ENCODE measurements at regions not wholly inside any gene's neighbourhood (a gene's known extent, or its start where the extent isn't known, plus 50 kb on each side); places are given as distances from the start of the nearest gene placed in this dataset.
A peak's percentile ranks its signal among the peaks of the same experiment; 100 is the strongest.

GRCh38 chr3:193791041-193792032, 198.3 kb downstream of the OPA1 start:
- no peak overlapping the region for H3K4me3 ChIP-seq (ENCODE audit: low read depth, low read length)
- ChIA-PET POLR2A (no interaction called here), CTCF (interaction anchor here (0.7 kb wide), 1 partner anchor 26 kb away, joined by 3 read pairs; no protein-coding TSS in a partner anchor)
- H3K9me3 ChIP-seq (ENCODE audit: control insufficient read depth, insufficient read depth, low read depth, low read length): no peaks in the 10 kb centered on the region
- H3K36me3 ChIP-seq (ENCODE audit: control insufficient read depth in 2 of 2, insufficient read depth in 1 of 2, low read length in 2 of 2): no peaks in the 10 kb centered on the region
- 0 out of 2 replicates have a peak, but pooled peaks have one; percentile 8 for TF ChIP-seq ZIC2 (tag by site-specific recombination; IDR thresholded peaks at IDR 0.05)
- no peak for TF ChIP-seq ZNF214 (tag by site-specific recombination; IDR thresholded peaks at IDR 0.05; ENCODE audit: borderline replicate concordance)
- H3K27ac ChIP-seq (ENCODE audit: extremely low read depth, low read depth, low read length): no peak overlapping the region
- H3K4me1 ChIP-seq (ENCODE audit: control insufficient read depth, insufficient read depth, low read length): no peaks in the 10 kb centered on the region

- Histone ChIP-seq H3K9me3 (ENCODE audit: control insufficient read depth, insufficient read depth, low read depth, low read length) (no peaks in the 10 kb centered on the region), H3K36me3 (ENCODE audit: control insufficient read depth in 2 of 2, insufficient read depth in 1 of 2, low read length in 2 of 2) (no peaks in the 10 kb centered on the region), H3K27ac (ENCODE audit: extremely low read depth, low read depth, low read length) (no peak overlapping the region), H3K4me3 (ENCODE audit: low read depth, low read length) (no peak overlapping the region), H3K4me1 (ENCODE audit: control insufficient read depth, insufficient read depth, low read length) (no peaks in the 10 kb centered on the region)
- ChIA-PET POLR2A (no interaction called here), CTCF (no interaction called here)
- TF ChIP-seq PRDM6 (tag by site-specific recombination; IDR thresholded peaks at IDR 0.05) (no peak), ZNF214 (tag by site-specific recombination; IDR thresholded peaks at IDR 0.05; ENCODE audit: borderline replicate concordance) (no peak), ZNF146 (tag by site-specific recombination; IDR thresholded peaks at IDR 0.05) (no peak), ZBTB6 (tag by site-specific recombination; IDR thresholded peaks at IDR 0.05) (no peak), GFI1B (tag by site-specific recombination; IDR thresholded peaks at IDR 0.05) (no peak), ZNF324 (tag by site-specific recombination; IDR thresholded peaks at IDR 0.05) (no peak), ZNF366 (tag by site-specific recombination; conservative IDR thresholded peaks at IDR 0.05) (no peak), PBX3 (CRISPR knock-in tag; IDR thresholded peaks at IDR 0.05) (no peak), ZNF132 (tag by site-specific recombination; IDR thresholded peaks at IDR 0.05; ENCODE audit: borderline replicate concordance) (no peak), ZNF404 (tag by site-specific recombination; IDR thresholded peaks at IDR 0.05) (no peak), ZNF341 (tag by site-specific recombination; IDR thresholded peaks at IDR 0.05; ENCODE audit: low read depth) (no peak), ZIC2 (tag by site-specific recombination; IDR thresholded peaks at IDR 0.05) (no peak), ZNF785 (tag by site-specific recombination; IDR thresholded peaks at IDR 0.05) (no peak), GLI4 (tag by site-specific recombination; IDR thresholded peaks at IDR 0.05) (no peak), ZNF76 (tag by site-specific recombination; IDR thresholded peaks at IDR 0.05; ENCODE audit: borderline replicate concordance, low read depth) (no peak), ZNF23 (tag by site-specific recombination; IDR thresholded peaks at IDR 0.05; ENCODE audit: borderline replicate concordance) (no peak), ZNF354C (tag by site-specific recombination; IDR thresholded peaks at IDR 0.05; ENCODE audit: borderline replicate concordance, low read depth) (no peak), KLF7 (tag by site-specific recombination; IDR thresholded peaks at IDR 0.05; ENCODE audit: borderline replicate concordance) (no peak), BCL6B (tag by site-specific recombination; IDR thresholded peaks at IDR 0.05) (no peak), ZNF830 (tag by site-specific recombination; IDR thresholded peaks at IDR 0.05; ENCODE audit: low read depth) (no peak)
Measured at GRCh38 chr3:193793123-193793522, 200.1 kb downstream of the OPA1 start.

Data from HEK293 (cell line).